HL-60 (cell line): ENCODE measurements at regions not wholly inside any gene's neighbourhood (a gene's known extent, or its start where the extent isn't known, plus 50 kb on each side); places are given as distances from the start of the nearest gene placed in this dataset.

Source experiments
- CTCF ChIP-seq: IDR thresholded peaks from one replicate; pipeline ENCODE4 v1.5.1; 2011; ENCODE audit warnings: low read length, control low read depth, inconsistent platforms; ENCODE audit not compliant: insufficient read depth
- GABPA ChIP-seq: IDR thresholded peaks from 2 replicates; pipeline ENCODE4 v1.6.1; 2012; ENCODE audit warnings: low read depth
- POLR2AphosphoS5 ChIP-seq: IDR thresholded peaks from 2 replicates; pipeline ENCODE4 v1.6.1; 2012; ENCODE audit warnings: low read depth
- REST ChIP-seq: IDR thresholded peaks from 2 replicates; pipeline ENCODE4 v1.6.1; 2012; ENCODE audit warnings: low read depth; ENCODE audit not compliant: insufficient replicate concordance
- SPI1 ChIP-seq: IDR thresholded peaks from 2 replicates; pipeline ENCODE4 v1.6.1; 2012; ENCODE audit warnings: low read depth, mild to moderate bottlenecking, borderline replicate concordance

GRCh38 chr11:116210663-116211062, 562.1 kb downstream of the BUD13 start:
- TF ChIP-seq CTCF (no peak), POLR2AphosphoS5 (no peak), GABPA (no peak), REST (no peak), SPI1 (no peak)
